ENCODE measurements at regions not wholly inside any gene's neighbourhood (a gene's known extent, or its start where the extent isn't known, plus 50 kb on each side); places are given as distances from the start of the nearest gene placed in this dataset.

DNA sequence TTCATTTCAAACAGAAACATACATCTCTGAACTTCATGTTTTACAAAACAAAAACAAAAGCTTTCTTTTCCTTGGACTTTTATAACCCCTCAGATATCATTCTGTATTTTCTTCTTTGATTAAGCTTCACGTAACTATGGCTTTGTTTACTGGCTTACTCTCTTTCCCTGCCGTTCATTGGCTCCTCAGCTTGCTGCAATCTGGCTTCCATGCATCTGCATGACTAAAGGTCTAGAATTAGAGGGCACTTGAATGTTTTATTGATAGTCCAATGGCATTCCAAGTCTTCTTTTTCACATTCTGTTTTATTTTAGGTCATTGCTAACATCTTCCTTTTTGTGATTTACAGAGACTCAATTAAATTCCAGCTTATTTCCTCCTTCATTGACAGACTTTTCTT is 487.6 kb downstream of the GRXCR1 start:
- WGBS, 3 donors = 11 to 37% (median 13%) methylated on average over 2 of the region's 2 CpGs
- H3K27ac ChIP-seq = no peak overlapping the region
- H3K36me3 ChIP-seq = no peaks in the 10 kb centered on the region
- no peak for DNase-seq
- TF ChIP-seq POLR2A (IDR thresholded peaks at IDR 0.05) (no peak), EP300 (IDR thresholded peaks at IDR 0.05) (no peak)
- TF ChIP-seq, protein P1, sequence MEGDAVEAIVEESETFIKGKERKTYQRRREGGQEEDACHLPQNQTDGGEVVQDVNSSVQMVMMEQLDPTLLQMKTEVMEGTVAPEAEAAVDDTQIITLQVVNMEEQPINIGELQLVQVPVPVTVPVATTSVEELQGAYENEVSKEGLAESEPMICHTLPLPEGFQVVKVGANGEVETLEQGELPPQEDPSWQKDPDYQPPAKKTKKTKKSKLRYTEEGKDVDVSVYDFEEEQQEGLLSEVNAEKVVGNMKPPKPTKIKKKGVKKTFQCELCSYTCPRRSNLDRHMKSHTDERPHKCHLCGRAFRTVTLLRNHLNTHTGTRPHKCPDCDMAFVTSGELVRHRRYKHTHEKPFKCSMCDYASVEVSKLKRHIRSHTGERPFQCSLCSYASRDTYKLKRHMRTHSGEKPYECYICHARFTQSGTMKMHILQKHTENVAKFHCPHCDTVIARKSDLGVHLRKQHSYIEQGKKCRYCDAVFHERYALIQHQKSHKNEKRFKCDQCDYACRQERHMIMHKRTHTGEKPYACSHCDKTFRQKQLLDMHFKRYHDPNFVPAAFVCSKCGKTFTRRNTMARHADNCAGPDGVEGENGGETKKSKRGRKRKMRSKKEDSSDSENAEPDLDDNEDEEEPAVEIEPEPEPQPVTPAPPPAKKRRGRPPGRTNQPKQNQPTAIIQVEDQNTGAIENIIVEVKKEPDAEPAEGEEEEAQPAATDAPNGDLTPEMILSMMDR (IDR thresholded peaks at IDR 0.05) = no peak
- no peaks in the 10 kb centered on the region for H3K27me3 ChIP-seq
- H3K4me1 ChIP-seq (ENCODE audit: insufficient read depth) = no peaks in the 10 kb centered on the region
- intact Hi-C loops (cut with DNase I) = no loop called here
- H3K4me3 ChIP-seq = no peak overlapping the region
- H3K9me3 ChIP-seq = no peaks in the 10 kb centered on the region

DNA sequence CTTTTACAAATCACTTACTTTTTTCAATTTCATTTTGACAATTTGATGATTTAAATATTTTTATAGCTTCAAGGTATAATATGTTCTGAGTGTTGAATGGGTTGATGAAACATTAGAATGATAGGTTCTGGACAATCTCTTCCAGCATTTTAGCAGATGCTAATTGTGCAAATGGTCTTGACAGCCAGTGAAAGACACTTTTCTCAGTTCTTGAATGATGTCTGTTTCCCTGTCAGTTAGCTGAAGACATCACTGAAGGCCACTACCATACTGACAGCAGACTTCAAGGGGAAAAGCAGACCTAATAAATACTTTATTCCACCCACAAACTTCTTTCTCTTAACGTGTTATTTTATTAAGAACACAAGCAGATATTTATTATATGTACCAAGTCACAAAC is 498.6 kb downstream of the GRXCR1 start:
- TF ChIP-seq, protein P1 (IDR thresholded peaks at IDR 0.05) = no peak
- TF ChIP-seq EP300 (IDR thresholded peaks at IDR 0.05) (no peak), POLR2A (IDR thresholded peaks at IDR 0.05) (no peak)
- DNase-seq = no peak
- H3K9me3 ChIP-seq = no peaks in the 10 kb centered on the region
- WGBS, 3 donors = 0 to 4% (median 0%) methylated on average over 1 of the region's 1 CpG
- no peaks in the 10 kb centered on the region for H3K4me1 ChIP-seq (ENCODE audit: insufficient read depth)
- H3K27ac ChIP-seq = no peak overlapping the region
- intact Hi-C loops (cut with DNase I) = no loop called here
- H3K4me3 ChIP-seq = no peak overlapping the region
- no peaks in the 10 kb centered on the region for H3K36me3 ChIP-seq
- no peaks in the 10 kb centered on the region for H3K27me3 ChIP-seq

DNA sequence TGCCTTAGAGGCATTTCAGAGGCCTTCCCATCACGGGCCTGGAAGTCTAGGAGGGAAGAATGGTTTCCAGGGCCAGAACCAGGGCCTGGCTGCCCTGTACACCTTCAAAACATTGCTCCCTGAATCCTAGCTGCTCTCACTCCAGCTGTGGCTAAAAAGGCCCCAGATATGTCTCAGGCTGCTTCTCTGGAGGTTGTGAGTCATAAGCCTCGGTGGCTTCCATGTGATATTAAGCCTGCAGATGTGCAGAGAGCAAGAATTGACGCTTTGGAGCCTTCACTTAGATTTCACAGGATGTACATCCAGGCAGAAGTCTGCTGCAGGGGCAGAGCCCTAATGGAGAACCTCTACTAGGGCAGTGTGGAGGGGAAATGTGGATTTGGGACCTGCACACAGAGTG is 502.5 kb downstream of the GRXCR1 start:
- intact Hi-C loops (cut with DNase I) = no loop called here
- WGBS, 3 donors = 67 to 81% (median 69%) methylated on average over 3 of the region's 3 CpGs
- H3K36me3 ChIP-seq = no peaks in the 10 kb centered on the region
- no peak for TF ChIP-seq EP300 (IDR thresholded peaks at IDR 0.05)
- TF ChIP-seq POLR2A (IDR thresholded peaks at IDR 0.05) = no peak
- TF ChIP-seq, protein P1 (IDR thresholded peaks at IDR 0.05) = no peak
- no peak for DNase-seq
- no peaks in the 10 kb centered on the region for H3K9me3 ChIP-seq
- H3K27me3 ChIP-seq = no peaks in the 10 kb centered on the region
- H3K4me1 ChIP-seq (ENCODE audit: insufficient read depth) = no peaks in the 10 kb centered on the region
- H3K27ac ChIP-seq = no peak overlapping the region
- no peak overlapping the region for H3K4me3 ChIP-seq

DNA sequence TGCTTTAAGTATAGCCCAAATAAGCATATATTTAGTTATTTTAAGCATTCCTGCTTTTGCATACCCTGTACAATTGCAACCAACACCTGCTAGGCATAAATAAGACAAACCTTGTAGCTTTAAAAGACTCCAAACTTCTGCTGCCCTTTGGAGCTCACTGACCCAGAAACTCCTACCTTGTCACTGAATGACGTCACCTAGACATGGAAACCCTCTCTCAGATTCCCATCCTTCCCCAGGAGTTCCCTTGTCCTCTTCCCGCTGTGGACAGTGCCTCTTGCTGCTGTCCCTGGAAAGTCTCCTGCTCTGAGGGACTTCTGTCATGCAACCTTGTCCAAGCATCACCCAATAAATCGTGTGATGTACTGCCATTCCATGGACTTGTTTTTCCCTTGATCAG is 507.2 kb downstream of the GRXCR1 start:
- Histone ChIP-seq H3K4me3 (no peak overlapping the region), H3K36me3 (no peaks in the 10 kb centered on the region), H3K27me3 (no peaks in the 10 kb centered on the region), H3K9me3 (no peaks in the 10 kb centered on the region), H3K27ac (no peak overlapping the region), H3K4me1 (ENCODE audit: insufficient read depth) (no peaks in the 10 kb centered on the region)
- WGBS, 3 donors = 86 to 90% (median 89%) methylated on average over 3 of the region's 3 CpGs
- DNase-seq = no peak
- no peak for TF ChIP-seq POLR2A (IDR thresholded peaks at IDR 0.05)
- no peak for TF ChIP-seq EP300 (IDR thresholded peaks at IDR 0.05)
- TF ChIP-seq, protein P1 (IDR thresholded peaks at IDR 0.05) = no peak
- intact Hi-C loops (cut with DNase I) = no loop called here

DNA sequence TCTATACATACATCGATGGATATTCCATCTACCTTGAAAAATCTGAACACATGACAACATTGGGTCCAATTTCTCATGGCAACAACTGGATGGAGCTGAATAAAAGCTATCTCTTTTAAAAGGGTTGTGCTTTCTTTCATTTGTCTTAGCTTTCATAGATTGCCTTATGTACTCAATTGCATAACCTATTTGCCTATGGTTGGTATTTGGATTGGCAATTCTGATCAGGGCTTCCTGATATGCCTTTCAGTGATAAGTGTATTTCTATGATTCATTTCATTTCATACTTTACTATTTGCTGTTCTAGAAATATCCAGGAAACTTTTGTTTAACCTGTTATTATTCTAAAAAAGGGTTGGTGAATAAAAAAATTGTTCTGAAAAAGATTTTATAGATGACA is 509.9 kb downstream of the GRXCR1 start:
- Histone ChIP-seq H3K27me3 (no peaks in the 10 kb centered on the region), H3K4me1 (ENCODE audit: insufficient read depth) (no peaks in the 10 kb centered on the region), H3K9me3 (no peaks in the 10 kb centered on the region), H3K36me3 (no peaks in the 10 kb centered on the region), H3K4me3 (no peak overlapping the region), H3K27ac (no peak overlapping the region)
- no peak for TF ChIP-seq POLR2A (IDR thresholded peaks at IDR 0.05)
- TF ChIP-seq, protein P1 (IDR thresholded peaks at IDR 0.05) = no peak
- TF ChIP-seq EP300 (IDR thresholded peaks at IDR 0.05) = no peak
- 91 to 94% (median 92%) methylated on average over 1 of the region's 1 CpG for WGBS, 3 donors
- intact Hi-C loops (cut with DNase I) = no loop called here
- DNase-seq = no peak
